GM12891 (cell line): ENCODE measurements at regions not wholly inside any gene's neighbourhood (a gene's known extent, or its start where the extent isn't known, plus 50 kb on each side); places are given as distances from the start of the nearest gene placed in this dataset.

Experiments used
- POLR2A ChIP-seq: IDR thresholded peaks from 2 replicates; pipeline ENCODE4 v1.6.1; 2011; ENCODE audit warnings: low read depth, low read length, control low read depth
- POLR2AphosphoS5 ChIP-seq: IDR thresholded peaks from 2 replicates; pipeline ENCODE4 v1.6.1; 2011; ENCODE audit warnings: low read depth, low read length, control low read depth
- POU2F2 ChIP-seq: IDR thresholded peaks from 2 replicates; pipeline ENCODE4 v1.6.1; 2011; ENCODE audit warnings: low read depth, mild to moderate bottlenecking, control low read depth, low read length, moderate library complexity
- SPI1 ChIP-seq: IDR thresholded peaks from 2 replicates; pipeline ENCODE4 v1.6.1; 2011; ENCODE audit warnings: low read depth, low read length, control low read depth
- TAF1 ChIP-seq: IDR thresholded peaks from 2 replicates; pipeline ENCODE4 v1.6.1; 2011; ENCODE audit warnings: low read depth, low read length, control low read depth

DNA sequence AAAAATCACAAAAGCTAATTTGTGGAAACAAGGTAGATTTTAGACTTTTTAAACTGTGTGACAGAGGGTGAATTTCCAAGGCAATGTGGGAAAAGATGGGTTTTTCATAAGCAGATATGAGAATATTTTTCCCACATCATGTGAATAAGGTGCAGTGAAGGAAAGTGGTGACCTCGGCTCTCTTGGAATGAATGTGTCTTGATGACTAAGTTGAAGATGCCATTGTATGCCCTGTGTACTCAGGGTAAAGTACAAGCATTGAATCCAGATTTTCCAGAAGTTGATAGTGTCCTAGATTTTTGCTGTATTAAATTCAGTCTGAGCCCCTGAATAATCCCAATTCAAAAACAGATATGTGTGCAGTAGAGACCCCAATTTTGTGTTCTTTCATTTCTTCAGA, 442.6 kb upstream of the ADGRL2 start:
- no peak for TF ChIP-seq POLR2A
- no peak for TF ChIP-seq POU2F2
- TF ChIP-seq TAF1: no peak
- no peak for TF ChIP-seq POLR2AphosphoS5
- TF ChIP-seq SPI1: no peak
